GM18517 (cell line): ENCODE measurements at regions not wholly inside any gene's neighbourhood (a gene's known extent, or its start where the extent isn't known, plus 50 kb on each side); places are given as distances from the start of the nearest gene placed in this dataset.

ENCODE experiments used
- ATAC-seq: cut with Tn5 transposase; IDR thresholded peaks from one replicate; pipeline ENCODE4 v1.9.1; 2021; ENCODE audit warnings: mild to moderate bottlenecking, moderate library complexity; ENCODE audit not compliant: unreplicated experiment

GRCh38 chr14:56870336-56870735 lies 60.1 kb upstream of the OTX2 start:
- no peak for ATAC-seq

- ATAC-seq: no peak
These were observed 58.4 kb upstream of the OTX2 start for GRCh38 chr14:56868660-56869059.

GRCh38 chr14:56862836-56863235 lies 52.6 kb upstream of the OTX2 start:
- ATAC-seq: no peak

- ATAC-seq: no peak
These were observed 50.2 kb upstream of the OTX2 start for GRCh38 chr14:56860441-56860840.
